NCI-H2196 (cell line): ENCODE measurements at regions not wholly inside any gene's neighbourhood (a gene's known extent, or its start where the extent isn't known, plus 50 kb on each side); places are given as distances from the start of the nearest gene placed in this dataset.

ENCODE experiments used
- DNase-seq: peaks from one replicate; lab custom pipeline; 2025; ENCODE audit not compliant: unreplicated experiment; lab: John Stamatoyannopoulos, UW

GRCh38 chr2:181332044-181332605, 125.1 kb upstream of the ITGA4 start:
- DNase-seq = no peak

- DNase-seq = no peak
Measured at GRCh38 chr2:181334158-181334826, 122.9 kb upstream of the ITGA4 start.

GRCh38 chr2:181340891-181341290, 116.3 kb upstream of the ITGA4 start:
- DNase-seq = no peak

- DNase-seq = no peak
Measured at GRCh38 chr2:181341855-181342600, 115.2 kb upstream of the ITGA4 start.

GRCh38 chr2:181348107-181348837, 108.9 kb upstream of the ITGA4 start:
- no peak for DNase-seq

GRCh38 chr2:181352158-181352557, 105.0 kb upstream of the ITGA4 start:
- no peak for DNase-seq

GRCh38 chr2:181354626-181355025, 102.6 kb upstream of the ITGA4 start:
- DNase-seq = no peak

- DNase-seq = no peak
Measured at GRCh38 chr2:181356526-181357130, 100.6 kb upstream of the ITGA4 start.

GRCh38 chr2:181357979-181358378, 99.2 kb upstream of the ITGA4 start:
- DNase-seq = no peak

GRCh38 chr2:181362561-181362960, 94.6 kb upstream of the ITGA4 start:
- DNase-seq = no peak

GRCh38 chr2:181363164-181363563, 94.0 kb upstream of the ITGA4 start:
- no peak for DNase-seq

- no peak for DNase-seq
Measured at GRCh38 chr2:181364492-181365170, 92.6 kb upstream of the ITGA4 start.

GRCh38 chr2:181366675-181367175, 90.5 kb upstream of the ITGA4 start:
- DNase-seq = no peak

GRCh38 chr2:181367411-181367810, 89.8 kb upstream of the ITGA4 start:
- DNase-seq = no peak

- no peak for DNase-seq
Measured at GRCh38 chr2:181367906-181368435, 89.2 kb upstream of the ITGA4 start.

- DNase-seq = no peak
Measured at GRCh38 chr2:181370126-181370525, 87.1 kb upstream of the ITGA4 start.

- DNase-seq = no peak
Measured at GRCh38 chr2:181371195-181371594, 86.0 kb upstream of the ITGA4 start.

- DNase-seq = no peak
Measured at GRCh38 chr2:181371782-181372645, 85.2 kb upstream of the ITGA4 start.

- no peak for DNase-seq
Measured at GRCh38 chr2:181372646-181373040, 84.5 kb upstream of the ITGA4 start.
